SK-N-SH treated with all-trans-retinoic acid at 6 μM for 48 hours (cell line): ENCODE measurements at regions not wholly inside any gene's neighbourhood (a gene's known extent, or its start where the extent isn't known, plus 50 kb on each side); places are given as distances from the start of the nearest gene placed in this dataset.

ENCODE experiments used
- ATAC-seq: fragments of 200-7000 bp; cut with Tn5 transposase; 3 replicates; pipeline ENCODE4 v1.9.1; 2020; ENCODE audit warnings: mild to moderate bottlenecking, moderate library complexity
- BACH2 ChIP-seq: fragments of 250-450 bp; sonication (Bioruptor Pico); IDR thresholded peaks from 2 replicates; pipeline ENCODE4 v1.9.0; 2021; ENCODE audit warnings: mild to moderate bottlenecking, borderline replicate concordance
- CSDC2 ChIP-seq: fragments of 250-450 bp; sonication (Bioruptor Pico); IDR thresholded peaks from 2 replicates; pipeline ENCODE4 v1.5.0; 2020; ENCODE audit warnings: mild to moderate bottlenecking, moderate library complexity
- ESRRG ChIP-seq: fragments of 250-450 bp; sonication (Bioruptor Pico); IDR thresholded peaks from 2 replicates; pipeline ENCODE4 v1.6.1; 2021; ENCODE audit warnings: mild to moderate bottlenecking
- GLIS3 ChIP-seq: fragments of 250-450 bp; sonication (Bioruptor Pico); IDR thresholded peaks from 2 replicates; pipeline ENCODE4 v1.5.0; 2020; ENCODE audit warnings: mild to moderate bottlenecking, moderate library complexity
- ISL1 ChIP-seq: fragments of 250-450 bp; sonication (Bioruptor Pico); IDR thresholded peaks from 2 replicates; pipeline ENCODE4 v2.1.2; 2022; ENCODE audit warnings: mild to moderate bottlenecking, moderate library complexity
- OSR1 ChIP-seq: fragments of 250-450 bp; sonication (Bioruptor Pico); IDR thresholded peaks from 2 replicates; pipeline ENCODE4 v1.8.0; 2022; ENCODE audit warnings: moderate library complexity, mild to moderate bottlenecking, inconsistent platforms
- SNAI2 ChIP-seq: fragments of 250-450 bp; sonication (Bioruptor Pico); IDR thresholded peaks from 2 replicates; pipeline ENCODE4 v1.5.0; 2020; ENCODE audit warnings: mild to moderate bottlenecking, moderate library complexity
- TCF4 ChIP-seq: fragments of 250-450 bp; sonication (Bioruptor Pico); IDR thresholded peaks from 2 replicates; pipeline ENCODE4 v1.8.0; 2021; ENCODE audit warnings: mild to moderate bottlenecking, moderate library complexity, borderline replicate concordance
- TOX ChIP-seq: fragments of 250-450 bp; sonication (Bioruptor Pico); IDR thresholded peaks from 2 replicates; pipeline ENCODE4 v1.8.0; 2021; ENCODE audit warnings: mild to moderate bottlenecking, moderate library complexity, borderline replicate concordance
- ZC3H10 ChIP-seq: fragments of 250-450 bp; sonication (Bioruptor Pico); IDR thresholded peaks from 2 replicates; pipeline ENCODE4 v1.5.1; 2021; ENCODE audit warnings: mild to moderate bottlenecking, moderate library complexity
- ZFP30 ChIP-seq: fragments of 450-650 bp; formaldehyde crosslinking; IDR thresholded peaks from 2 replicates; pipeline ENCODE4 v1.5.0; 2022; ENCODE audit warnings: mild to moderate bottlenecking, moderate library complexity
- ZNF565 ChIP-seq: fragments of 450-650 bp; formaldehyde crosslinking; conservative IDR thresholded peaks from 2 replicates; pipeline ENCODE4 v1.5.0; 2020; ENCODE audit warnings: low read depth, mild to moderate bottlenecking, moderate library complexity
- ZNF70 ChIP-seq: fragments of 450-650 bp; formaldehyde crosslinking; IDR thresholded peaks from 2 replicates; pipeline ENCODE4 v1.5.0; 2020; ENCODE audit warnings: mild to moderate bottlenecking, moderate library complexity
- ZNF8 ChIP-seq: fragments of 450-650 bp; formaldehyde crosslinking; IDR thresholded peaks from 2 replicates; pipeline ENCODE4 v1.5.0; 2020; ENCODE audit warnings: mild to moderate bottlenecking, moderate library complexity
- TF ChIP-seq, protein P1 (sequence below): fragments of 250-450 bp; sonication (Bioruptor Pico); IDR thresholded peaks from 2 replicates; pipeline ENCODE4 v1.8.0; 2021; ENCODE audit warnings: low read depth, mild to moderate bottlenecking, moderate library complexity, borderline replicate concordance
- TF ChIP-seq, protein P2 (sequence below): fragments of 250-450 bp; sonication (Bioruptor Pico); IDR thresholded peaks from 2 replicates; pipeline ENCODE4 v1.5.0; 2020; ENCODE audit warnings: mild to moderate bottlenecking, moderate library complexity
- TF ChIP-seq, protein P3 (sequence below): fragments of 250-450 bp; sonication (Bioruptor Pico); IDR thresholded peaks from 2 replicates; pipeline ENCODE4 v1.5.1; 2021; ENCODE audit warnings: mild to moderate bottlenecking, moderate library complexity
- TF ChIP-seq, protein P4 (sequence below): fragments of 250-450 bp; sonication (Bioruptor Pico); IDR thresholded peaks from 2 replicates; pipeline ENCODE4 v1.8.0; 2020; ENCODE audit warnings: mild to moderate bottlenecking, moderate library complexity, borderline replicate concordance

DNA sequence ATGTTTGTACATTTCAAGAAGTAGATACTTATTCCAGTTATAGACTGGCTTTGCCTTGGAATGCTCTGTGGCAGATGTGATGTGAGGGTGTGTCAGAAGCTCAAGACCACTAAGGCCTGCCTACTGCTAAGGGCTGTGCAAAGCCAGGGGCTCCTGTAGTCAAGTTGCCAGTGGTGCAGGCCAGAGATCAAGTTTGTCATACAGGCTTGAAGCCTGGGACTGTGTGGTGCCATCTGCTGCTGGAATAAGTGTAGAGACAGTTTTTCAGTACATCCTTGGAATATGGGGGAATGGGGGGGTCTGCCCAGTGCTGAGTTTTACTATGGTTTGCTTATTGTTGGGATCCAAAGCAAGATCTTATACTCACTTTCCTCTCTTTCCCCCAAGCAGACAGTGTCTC is 649.9 kb upstream of the FOXG1 start:
- no peak for ATAC-seq
- no peak for TF ChIP-seq CSDC2
- no peak for TF ChIP-seq TCF4 (CRISPR knock-in tag)
- no peak for TF ChIP-seq TOX (CRISPR knock-in tag)
- no peak for TF ChIP-seq ESRRG
- TF ChIP-seq, all 23 proteins: peak for 0

DNA sequence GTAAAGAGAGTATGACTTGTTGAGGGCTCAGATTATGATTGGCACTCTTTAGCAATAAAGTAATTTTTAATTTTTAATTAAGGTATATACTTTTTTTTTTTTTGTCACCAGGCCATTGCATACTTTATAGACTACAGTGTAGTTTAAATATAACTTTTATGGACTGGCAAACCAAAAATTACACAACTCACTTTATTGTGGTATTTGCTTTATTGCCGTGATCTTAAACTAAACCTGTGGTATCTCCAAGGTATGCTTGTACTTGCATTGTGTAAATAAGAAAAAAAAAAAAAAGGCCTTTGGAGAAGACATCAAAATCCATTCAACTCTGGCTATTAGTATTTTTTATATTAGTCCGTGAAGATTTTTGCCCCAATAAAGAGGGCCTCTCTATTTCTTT is 646.7 kb upstream of the FOXG1 start:
- no peak for ATAC-seq
- TF ChIP-seq ISL1 (CRISPR knock-in tag) = no peak
- TF ChIP-seq, protein P1, sequence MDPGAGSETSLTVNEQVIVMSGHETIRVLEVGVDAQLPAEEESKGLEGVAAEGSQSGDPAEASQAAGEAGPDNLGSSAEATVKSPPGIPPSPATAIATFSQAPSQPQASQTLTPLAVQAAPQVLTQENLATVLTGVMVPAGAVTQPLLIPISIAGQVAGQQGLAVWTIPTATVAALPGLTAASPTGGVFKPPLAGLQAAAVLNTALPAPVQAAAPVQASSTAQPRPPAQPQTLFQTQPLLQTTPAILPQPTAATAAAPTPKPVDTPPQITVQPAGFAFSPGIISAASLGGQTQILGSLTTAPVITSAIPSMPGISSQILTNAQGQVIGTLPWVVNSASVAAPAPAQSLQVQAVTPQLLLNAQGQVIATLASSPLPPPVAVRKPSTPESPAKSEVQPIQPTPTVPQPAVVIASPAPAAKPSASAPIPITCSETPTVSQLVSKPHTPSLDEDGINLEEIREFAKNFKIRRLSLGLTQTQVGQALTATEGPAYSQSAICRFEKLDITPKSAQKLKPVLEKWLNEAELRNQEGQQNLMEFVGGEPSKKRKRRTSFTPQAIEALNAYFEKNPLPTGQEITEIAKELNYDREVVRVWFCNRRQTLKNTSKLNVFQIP (CRISPR knock-in tag) = no peak

DNA sequence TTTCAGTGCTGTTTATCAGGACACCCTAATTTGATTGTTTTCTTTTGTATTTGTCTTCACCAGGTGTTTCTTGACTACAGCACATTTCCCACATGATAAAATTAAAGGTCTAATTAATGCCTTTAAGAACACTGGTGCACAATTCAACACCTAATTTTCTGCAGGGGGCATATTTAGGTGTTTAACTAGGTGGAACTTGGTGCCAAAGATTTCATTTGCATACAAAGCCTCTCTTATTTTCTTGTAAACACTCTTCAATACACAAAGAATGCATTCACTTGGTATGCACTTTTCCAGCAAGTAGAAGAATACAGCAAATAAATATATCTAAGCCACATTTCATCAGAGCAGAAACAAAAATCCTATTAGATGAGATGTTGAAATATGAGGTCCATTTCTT is 646.2 kb upstream of the FOXG1 start:
- ATAC-seq = no peak
- TF ChIP-seq ZC3H10 (CRISPR knock-in tag) = no peak
- TF ChIP-seq, protein P2, sequence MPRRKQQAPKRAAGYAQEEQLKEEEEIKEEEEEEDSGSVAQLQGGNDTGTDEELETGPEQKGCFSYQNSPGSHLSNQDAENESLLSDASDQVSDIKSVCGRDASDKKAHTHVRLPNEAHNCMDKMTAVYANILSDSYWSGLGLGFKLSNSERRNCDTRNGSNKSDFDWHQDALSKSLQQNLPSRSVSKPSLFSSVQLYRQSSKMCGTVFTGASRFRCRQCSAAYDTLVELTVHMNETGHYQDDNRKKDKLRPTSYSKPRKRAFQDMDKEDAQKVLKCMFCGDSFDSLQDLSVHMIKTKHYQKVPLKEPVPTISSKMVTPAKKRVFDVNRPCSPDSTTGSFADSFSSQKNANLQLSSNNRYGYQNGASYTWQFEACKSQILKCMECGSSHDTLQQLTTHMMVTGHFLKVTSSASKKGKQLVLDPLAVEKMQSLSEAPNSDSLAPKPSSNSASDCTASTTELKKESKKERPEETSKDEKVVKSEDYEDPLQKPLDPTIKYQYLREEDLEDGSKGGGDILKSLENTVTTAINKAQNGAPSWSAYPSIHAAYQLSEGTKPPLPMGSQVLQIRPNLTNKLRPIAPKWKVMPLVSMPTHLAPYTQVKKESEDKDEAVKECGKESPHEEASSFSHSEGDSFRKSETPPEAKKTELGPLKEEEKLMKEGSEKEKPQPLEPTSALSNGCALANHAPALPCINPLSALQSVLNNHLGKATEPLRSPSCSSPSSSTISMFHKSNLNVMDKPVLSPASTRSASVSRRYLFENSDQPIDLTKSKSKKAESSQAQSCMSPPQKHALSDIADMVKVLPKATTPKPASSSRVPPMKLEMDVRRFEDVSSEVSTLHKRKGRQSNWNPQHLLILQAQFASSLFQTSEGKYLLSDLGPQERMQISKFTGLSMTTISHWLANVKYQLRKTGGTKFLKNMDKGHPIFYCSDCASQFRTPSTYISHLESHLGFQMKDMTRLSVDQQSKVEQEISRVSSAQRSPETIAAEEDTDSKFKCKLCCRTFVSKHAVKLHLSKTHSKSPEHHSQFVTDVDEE (CRISPR knock-in tag) = no peak
- TF ChIP-seq ESRRG = no peak
- TF ChIP-seq ISL1 (CRISPR knock-in tag) = no peak
- TF ChIP-seq BACH2 (CRISPR knock-in tag) = no peak
- no peak for TF ChIP-seq ZNF70 (CRISPR knock-in tag)
- TF ChIP-seq ZNF565 = no peak
- no peak for TF ChIP-seq ZNF8 (CRISPR knock-in tag)

DNA sequence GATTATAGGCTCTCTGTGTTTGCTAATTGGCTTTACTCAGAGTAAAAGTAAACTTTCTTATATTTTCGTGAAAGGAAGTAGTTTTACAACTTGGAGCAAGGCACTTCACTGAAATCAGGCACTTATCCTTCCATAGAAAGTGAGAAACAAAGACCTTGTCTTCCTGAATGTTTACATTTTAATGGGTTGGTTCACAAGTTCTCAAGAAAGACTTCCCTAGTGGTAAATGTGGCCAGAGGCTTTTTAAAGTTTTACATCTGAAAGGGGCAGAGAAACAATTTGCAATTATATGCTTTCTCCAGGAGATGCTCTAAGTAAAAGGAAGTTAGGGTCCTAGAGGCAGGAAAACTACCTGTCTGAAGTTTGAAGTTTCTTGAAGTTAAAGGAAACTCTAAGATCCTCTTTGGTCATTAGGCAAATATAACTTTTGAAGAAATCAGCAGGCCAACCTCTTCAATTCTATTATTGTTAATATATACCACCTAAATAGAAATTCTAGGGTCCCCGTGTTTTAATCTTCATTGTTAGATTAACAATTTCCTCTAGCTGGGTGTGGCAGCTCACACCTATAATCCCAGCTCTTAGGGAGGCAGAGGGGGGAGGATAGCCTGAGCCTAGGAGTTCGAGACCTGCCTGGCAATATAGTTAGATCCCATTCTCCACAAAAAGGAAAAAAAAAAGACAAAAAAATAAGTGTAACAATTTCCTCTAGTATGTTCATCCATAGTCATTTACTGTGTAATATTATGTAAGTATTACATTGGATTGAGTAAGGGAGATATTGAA is 644.9 kb upstream of the FOXG1 start:
- TF ChIP-seq, protein P3, sequence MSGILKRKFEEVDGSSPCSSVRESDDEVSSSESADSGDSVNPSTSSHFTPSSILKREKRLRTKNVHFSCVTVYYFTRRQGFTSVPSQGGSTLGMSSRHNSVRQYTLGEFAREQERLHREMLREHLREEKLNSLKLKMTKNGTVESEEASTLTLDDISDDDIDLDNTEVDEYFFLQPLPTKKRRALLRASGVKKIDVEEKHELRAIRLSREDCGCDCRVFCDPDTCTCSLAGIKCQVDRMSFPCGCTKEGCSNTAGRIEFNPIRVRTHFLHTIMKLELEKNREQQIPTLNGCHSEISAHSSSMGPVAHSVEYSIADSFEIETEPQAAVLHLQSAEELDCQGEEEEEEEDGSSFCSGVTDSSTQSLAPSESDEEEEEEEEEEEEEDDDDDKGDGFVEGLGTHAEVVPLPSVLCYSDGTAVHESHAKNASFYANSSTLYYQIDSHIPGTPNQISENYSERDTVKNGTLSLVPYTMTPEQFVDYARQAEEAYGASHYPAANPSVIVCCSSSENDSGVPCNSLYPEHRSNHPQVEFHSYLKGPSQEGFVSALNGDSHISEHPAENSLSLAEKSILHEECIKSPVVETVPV = no peak
- TF ChIP-seq GLIS3 (CRISPR knock-in tag) (no peak), TCF4 (CRISPR knock-in tag) (no peak), ZNF8 (CRISPR knock-in tag) (no peak), OSR1 (CRISPR knock-in tag) (no peak), TOX (CRISPR knock-in tag) (no peak), ISL1 (CRISPR knock-in tag) (no peak), ZNF565 (no peak), ZFP30 (no peak), BACH2 (CRISPR knock-in tag) (no peak), SNAI2 (CRISPR knock-in tag) (no peak)
- TF ChIP-seq, protein P4, sequence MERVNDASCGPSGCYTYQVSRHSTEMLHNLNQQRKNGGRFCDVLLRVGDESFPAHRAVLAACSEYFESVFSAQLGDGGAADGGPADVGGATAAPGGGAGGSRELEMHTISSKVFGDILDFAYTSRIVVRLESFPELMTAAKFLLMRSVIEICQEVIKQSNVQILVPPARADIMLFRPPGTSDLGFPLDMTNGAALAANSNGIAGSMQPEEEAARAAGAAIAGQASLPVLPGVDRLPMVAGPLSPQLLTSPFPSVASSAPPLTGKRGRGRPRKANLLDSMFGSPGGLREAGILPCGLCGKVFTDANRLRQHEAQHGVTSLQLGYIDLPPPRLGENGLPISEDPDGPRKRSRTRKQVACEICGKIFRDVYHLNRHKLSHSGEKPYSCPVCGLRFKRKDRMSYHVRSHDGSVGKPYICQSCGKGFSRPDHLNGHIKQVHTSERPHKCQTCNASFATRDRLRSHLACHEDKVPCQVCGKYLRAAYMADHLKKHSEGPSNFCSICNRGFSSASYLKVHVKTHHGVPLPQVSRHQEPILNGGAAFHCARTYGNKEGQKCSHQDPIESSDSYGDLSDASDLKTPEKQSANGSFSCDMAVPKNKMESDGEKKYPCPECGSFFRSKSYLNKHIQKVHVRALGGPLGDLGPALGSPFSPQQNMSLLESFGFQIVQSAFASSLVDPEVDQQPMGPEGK = no peak
- TF ChIP-seq, protein P1 (CRISPR knock-in tag) = no peak
- TF ChIP-seq, all 23 proteins: peak for 0
- ATAC-seq = no peak
